HG03520 (cell line): ENCODE measurements at regions not wholly inside any gene's neighbourhood (a gene's known extent, or its start where the extent isn't known, plus 50 kb on each side); places are given as distances from the start of the nearest gene placed in this dataset.
"Not testable (repeated sequence)": the region's sequence is repeated elsewhere in the genome, so short reads cannot be mapped to it uniquely, and the experiment has no call there.

Source experiments
- ATAC-seq: cut with Tn5 transposase; IDR thresholded peaks from one replicate; pipeline ENCODE4 v1.9.1; 2021; ENCODE audit warnings: mild to moderate bottlenecking, moderate library complexity; ENCODE audit not compliant: unreplicated experiment

GRCh38 chr10:71081229-71081560, 131.2 kb upstream of the UNC5B start:
- ATAC-seq = no peak

- ATAC-seq = no peak
Observed at GRCh38 chr10:71081912-71082311, 130.5 kb upstream of the UNC5B start.

DNA sequence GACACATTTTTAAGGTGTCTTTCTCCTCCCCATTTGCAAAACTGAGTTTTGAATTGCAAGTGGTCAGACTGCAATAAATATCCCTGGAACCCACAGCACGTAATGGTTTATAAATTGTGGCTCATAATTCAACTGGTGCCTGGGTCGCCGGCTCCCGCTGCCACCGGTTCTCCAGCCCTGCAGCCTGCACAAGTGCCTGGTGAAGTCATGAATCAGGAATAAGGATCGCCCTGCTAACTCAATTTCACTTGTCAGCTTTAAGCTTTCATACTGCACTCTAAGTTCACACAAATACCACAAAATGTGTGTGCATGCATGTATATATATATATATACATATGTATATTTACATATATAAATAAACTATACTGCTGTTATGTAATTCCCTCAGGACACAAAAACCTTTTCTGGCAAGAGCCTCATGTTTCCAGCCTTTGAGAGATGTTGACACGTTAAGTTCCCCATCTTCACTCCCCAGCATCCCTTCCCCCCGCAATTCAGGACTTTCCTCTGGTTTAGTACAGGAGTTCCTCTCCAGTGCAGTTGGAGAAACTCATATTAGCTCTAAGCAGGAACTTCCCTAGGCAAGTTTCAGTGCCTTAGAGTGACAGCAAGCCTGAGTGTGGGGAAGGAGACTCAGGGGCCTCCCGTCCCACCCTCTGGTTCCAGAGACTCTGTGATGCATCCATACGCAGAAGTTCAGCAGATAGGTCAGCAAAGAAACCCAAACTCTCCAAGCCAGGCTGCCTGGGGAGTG, 129.2 kb upstream of the UNC5B start:
- ATAC-seq = no peak

DNA sequence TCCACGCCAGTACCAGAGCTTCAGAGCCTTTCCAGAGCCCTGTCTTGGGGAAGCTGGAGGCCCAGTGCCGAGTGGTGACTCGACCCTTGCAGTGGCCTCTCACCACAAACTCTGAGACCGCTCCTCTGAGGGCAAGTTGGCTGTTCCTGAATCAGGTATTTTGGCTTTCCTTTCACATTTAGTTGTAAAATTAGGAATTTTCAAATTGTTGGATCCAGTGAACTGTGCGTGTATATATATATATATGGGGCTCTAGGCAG, 128.7 kb upstream of the UNC5B start:
- ATAC-seq = no peak

- no peak for ATAC-seq
Observed at GRCh38 chr10:71084061-71084817, 128.1 kb upstream of the UNC5B start.

DNA sequence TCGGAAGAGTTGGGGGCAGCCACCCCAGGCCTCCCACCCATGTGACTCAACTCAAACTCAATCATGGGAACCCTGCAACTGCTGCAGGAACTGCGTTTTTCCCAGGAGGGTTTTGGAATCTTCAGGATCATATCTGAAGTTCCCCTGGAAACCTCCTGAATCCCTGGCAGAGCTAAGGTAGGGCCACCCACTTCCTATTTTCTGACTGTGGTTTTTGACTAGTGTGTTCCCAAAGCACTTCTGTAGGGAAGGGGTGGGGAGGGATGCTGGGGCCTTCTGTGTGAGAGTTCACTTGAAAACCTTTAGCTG, 127.6 kb upstream of the UNC5B start:
- no peak for ATAC-seq

DNA sequence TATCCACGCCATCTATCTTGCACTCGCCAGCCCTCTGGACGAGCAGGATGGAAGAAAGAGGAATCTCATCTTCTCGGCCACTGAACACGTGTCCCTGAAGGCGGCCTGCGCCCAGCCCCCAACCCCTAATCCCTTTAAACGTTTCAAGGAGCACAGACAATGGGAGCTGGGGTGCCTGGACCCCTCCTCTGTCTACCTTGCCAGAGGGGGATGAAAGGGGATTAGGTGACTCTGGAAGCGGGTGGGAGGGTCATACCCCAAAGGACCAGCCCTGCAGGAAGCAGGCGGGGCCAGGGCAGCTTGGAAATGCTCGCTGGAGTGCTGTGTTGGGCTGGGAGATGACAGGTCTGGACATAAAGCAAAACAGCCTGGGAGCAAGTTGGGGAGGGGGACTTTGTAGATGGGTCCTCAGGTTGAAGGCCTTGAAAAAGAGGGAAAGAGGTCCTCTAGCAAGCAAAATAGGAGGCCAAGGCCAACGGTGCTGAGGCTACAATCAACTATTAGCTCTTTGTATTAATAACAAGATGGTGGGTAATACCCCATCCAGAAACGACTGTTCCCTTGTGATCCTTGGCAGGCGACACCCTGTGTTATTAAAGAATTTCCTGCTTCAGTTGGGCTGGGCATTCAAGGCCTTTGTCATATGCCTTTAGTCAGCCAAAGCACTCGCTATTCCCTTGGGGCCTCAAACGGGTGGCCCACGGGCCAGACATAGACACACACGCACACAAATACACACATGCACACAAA, 126.5 kb upstream of the UNC5B start:
- no peak for ATAC-seq

GRCh38 chr10:71086439-71087080, 125.8 kb upstream of the UNC5B start:
- no peak for ATAC-seq

- ATAC-seq = no peak
Observed at GRCh38 chr10:71087622-71088021, 124.7 kb upstream of the UNC5B start.

DNA sequence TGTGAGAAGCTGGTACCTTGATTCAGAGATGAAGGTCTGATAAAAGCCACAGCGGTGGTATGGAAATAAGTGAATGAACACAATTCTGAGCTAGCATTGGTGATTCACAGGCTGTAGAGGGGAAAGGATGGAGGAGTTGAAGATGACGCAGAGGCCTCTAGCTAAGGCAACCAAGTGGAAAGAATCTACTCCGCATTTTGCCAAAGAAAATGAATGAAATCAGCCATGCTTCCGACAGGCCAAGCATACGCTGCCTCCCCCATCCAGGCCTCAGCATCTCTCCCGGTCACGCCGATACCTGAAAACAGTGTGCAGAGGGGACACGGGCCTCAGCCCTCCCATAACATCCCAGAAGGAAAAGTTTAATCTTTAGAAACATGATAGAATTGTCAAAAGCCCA, 124.3 kb upstream of the UNC5B start:
- ATAC-seq = no peak

GRCh38 chr10:71088578-71088977, 123.8 kb upstream of the UNC5B start:
- not testable (repeated sequence) for ATAC-seq

DNA sequence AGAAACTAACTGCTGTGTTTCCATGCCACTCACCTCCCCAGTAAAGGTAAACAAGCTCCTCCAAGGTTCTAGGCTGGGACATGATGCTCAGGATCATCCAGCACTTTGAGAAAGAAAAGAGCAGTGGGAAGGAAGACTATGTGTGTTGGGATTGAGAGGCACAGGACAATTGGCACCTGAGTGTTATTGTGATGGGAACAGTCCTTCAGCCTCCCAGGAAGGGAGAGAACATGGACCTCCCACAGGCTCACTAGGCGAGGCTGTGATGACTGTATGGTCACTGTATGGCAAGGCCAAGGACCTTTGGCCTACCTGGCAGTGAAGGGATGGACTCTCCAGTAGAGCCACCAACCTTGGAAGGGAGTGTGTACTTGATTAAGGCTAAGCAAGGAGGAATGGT, 123.2 kb upstream of the UNC5B start:
- ATAC-seq = no peak

DNA sequence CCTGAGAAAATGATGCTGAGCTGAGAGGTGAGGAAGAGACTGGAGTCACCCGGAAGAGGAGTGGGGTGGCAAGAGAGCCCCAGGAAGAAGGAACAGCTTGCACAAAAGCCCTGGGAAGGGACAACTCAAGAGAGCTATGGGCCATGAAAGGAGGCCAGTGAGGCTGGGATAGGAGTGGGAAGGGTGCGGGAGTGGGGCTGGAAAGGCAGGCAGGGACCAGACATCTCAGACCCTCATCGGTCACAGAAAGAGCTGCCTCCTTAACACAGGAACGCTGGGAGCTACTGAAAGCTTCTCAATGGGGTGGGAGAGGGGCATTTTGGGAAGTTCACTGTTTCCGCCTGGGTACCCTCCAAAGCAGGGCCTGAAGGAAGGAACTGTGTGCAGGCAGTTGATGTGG, 122.0 kb upstream of the UNC5B start:
- no peak for ATAC-seq

DNA sequence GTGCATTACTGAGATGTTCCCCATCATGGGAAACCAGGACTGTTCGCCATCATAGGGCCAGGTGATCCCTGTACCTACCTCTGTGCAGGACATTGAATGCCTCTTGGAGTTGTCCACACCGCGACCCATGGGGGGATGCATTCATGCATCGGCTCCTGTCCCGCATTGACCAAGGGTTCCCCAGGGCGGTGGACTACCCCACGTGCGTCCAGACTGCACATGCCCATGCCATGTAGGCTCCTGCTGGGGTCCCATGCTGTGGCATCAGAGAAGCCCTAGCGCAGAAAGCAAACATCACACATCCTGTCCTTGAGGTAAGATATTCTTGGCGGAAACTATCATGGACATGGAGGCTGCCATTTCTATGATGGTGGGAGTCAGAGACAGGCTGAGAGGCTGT, 121.6 kb upstream of the UNC5B start:
- ATAC-seq = no peak

GRCh38 chr10:71092812-71093401, 119.5 kb upstream of the UNC5B start:
- no peak for ATAC-seq

GRCh38 chr10:71093531-71093930, 118.8 kb upstream of the UNC5B start:
- ATAC-seq = no peak

- ATAC-seq = no peak
Observed at GRCh38 chr10:71094712-71095390, 117.5 kb upstream of the UNC5B start.

GRCh38 chr10:71099731-71100361, 112.5 kb upstream of the UNC5B start:
- no peak for ATAC-seq

DNA sequence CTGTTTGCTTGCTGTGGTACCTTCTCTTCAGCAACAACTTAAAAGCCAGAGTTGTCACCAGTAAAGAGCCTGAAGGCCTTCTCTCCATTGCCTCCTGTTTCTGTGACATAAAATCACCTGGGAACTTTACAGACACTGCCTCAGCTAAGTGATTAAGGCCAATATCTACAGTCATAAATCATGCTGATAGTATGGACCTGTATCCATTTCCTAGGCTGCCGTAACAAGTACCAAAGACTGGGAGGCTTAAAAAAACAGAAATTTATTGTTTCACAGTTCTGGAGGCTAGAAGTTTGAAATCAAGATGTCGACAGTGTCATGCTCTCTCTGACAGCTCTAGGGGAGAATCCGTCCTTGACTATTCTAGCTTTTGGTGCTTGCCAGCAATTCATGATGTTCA, 108.4 kb upstream of the UNC5B start:
- no peak for ATAC-seq

DNA sequence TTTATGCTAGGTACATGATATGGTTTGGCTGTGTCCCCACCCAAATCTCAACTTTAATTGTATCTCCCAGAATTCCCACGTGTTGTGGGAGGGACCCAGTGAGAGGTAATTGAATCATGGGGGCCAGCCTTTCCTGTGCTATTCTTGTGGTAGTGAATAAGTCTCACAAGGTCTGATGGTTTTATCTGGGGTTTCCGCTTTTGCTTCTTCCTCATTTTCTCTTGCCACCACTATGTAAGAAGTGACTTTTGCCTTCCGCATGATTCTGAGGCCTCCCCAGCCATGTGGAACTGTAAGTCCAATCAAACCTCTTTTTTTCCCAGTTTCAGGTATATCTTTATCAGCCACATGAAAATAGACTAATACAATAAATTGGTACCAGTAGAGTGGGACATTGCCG, 106.2 kb upstream of the UNC5B start:
- not testable (repeated sequence) for ATAC-seq
